HG03045 (cell line): ENCODE measurements at regions not wholly inside any gene's neighbourhood (a gene's known extent, or its start where the extent isn't known, plus 50 kb on each side); places are given as distances from the start of the nearest gene placed in this dataset.

Source experiments
- ATAC-seq: cut with Tn5 transposase; IDR thresholded peaks from one replicate; pipeline ENCODE4 v1.9.1; 2021; ENCODE audit warnings: mild to moderate bottlenecking, moderate library complexity; ENCODE audit not compliant: unreplicated experiment

GRCh38 chr4:120977435-120977997 lies 55.0 kb upstream of the PRDM5 start:
- peak; percentile 86 for ATAC-seq

GRCh38 chr4:120973207-120973606 lies 50.7 kb upstream of the PRDM5 start:
- no peak for ATAC-seq
